ENCODE measurements at regions not wholly inside any gene's neighbourhood (a gene's known extent, or its start where the extent isn't known, plus 50 kb on each side); places are given as distances from the start of the nearest gene placed in this dataset.
"Not testable (repeated sequence)": the region's sequence is repeated elsewhere in the genome, so short reads cannot be mapped to it uniquely, and the experiment has no call there.

- DNase-seq (ENCODE audit: low spot score in 2 of 2); FAIRE-seq: not testable (repeated sequence)
Observed at GRCh38 chr2:194511070-194511469, 1146.0 kb upstream of the SLC39A10 start.

GRCh38 chr2:194504876-194505275 is 1152.2 kb upstream of the SLC39A10 start:
- DNase-seq (ENCODE audit: low spot score in 2 of 2); FAIRE-seq: not testable (repeated sequence)

DNA sequence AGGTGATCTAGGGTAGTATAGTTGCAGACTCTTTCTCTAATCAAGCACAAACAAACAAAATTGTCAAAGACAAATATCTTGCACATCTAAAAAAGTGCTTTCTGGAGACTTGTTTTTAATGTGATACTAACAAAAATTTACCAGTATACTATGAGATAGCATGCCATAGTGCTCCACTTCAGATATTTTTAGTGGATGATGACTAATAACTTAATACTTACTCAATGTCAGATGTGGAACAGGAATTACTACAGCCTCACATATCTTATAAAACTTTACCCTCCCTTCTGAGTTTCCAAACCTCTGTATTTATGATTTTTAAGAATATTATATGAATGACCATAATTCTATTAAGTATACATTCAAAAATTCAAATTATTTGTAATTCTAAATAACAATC is 1162.0 kb upstream of the SLC39A10 start:
- FAIRE-seq, result no peak
- no peak for DNase-seq (ENCODE audit: low spot score in 2 of 2)

GRCh38 chr2:194494401-194494800 is 1162.6 kb upstream of the SLC39A10 start:
- DNase-seq (ENCODE audit: low spot score in 2 of 2) (no peak), FAIRE-seq (no peak)

- no peak for DNase-seq (ENCODE audit: low spot score in 2 of 2)
- FAIRE-seq, result no peak
Observed at GRCh38 chr2:194491409-194492115, 1165.5 kb upstream of the SLC39A10 start.

DNA sequence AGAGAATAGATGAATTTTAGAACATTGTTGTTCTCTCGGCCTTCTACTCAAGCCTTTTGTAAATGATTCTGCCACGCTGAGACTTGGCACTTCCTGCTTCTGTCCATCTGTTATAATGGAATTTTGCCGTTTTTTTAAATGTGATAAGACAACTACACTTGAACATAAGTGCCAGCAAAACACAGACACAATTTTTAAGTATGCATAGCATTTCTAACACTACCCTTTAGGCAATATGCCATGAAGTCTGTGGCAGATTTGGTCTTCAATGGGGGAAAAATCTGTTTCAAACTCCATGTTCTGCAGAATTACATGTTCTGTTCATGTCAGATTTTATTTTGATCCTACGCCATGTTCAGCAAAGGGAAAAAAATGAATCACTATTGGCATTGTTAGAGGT is 1170.7 kb upstream of the SLC39A10 start:
- FAIRE-seq (no peak), DNase-seq (ENCODE audit: low spot score in 2 of 2) (no peak)

DNA sequence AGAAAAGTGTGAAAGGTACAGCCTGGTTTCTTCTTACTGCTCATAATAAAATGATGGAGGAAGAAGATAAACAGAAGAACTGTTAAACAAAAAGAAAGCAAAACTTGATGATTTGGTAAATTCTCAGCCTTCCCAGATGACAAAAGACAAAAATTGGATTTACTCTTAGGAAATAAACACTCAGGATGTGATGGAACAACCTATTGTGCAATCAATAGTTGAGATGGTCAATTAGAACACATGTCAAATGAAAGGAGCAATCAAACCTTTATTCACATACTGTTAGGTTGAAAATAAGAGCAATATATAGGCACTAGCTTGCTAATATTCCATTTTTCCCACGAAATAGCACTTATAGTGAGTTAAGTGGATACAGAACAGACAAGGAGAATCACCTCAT is 1174.0 kb upstream of the SLC39A10 start:
- DNase-seq (ENCODE audit: low spot score in 2 of 2) (no peak), FAIRE-seq (no peak)

DNA sequence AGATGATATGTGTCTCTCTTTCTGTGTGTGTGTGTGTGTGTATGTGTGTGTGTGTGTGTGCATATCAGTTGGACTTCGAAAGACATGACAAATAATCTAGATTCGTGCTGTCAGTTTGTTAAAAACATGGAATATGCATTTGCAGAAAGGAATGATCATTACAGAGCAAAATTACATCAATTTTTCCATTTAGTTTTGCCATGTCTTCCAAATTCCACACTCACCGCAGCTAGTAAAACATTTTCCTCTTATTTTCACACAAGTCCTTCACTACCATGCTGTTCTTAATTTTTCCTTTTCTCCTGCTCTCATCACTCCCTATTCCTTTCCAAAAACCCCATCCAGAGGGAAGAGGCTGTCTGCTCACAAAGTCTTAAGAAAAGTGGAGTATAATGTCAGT is 1191.4 kb upstream of the SLC39A10 start:
- DNase-seq (ENCODE audit: low spot score in 2 of 2), result no peak
- no peak for FAIRE-seq

- DNase-seq (ENCODE audit: low spot score in 2 of 2), result no peak
- FAIRE-seq, result no peak
Observed at GRCh38 chr2:194464964-194465638, 1191.9 kb upstream of the SLC39A10 start.

GRCh38 chr2:194462883-194463282 is 1194.1 kb upstream of the SLC39A10 start:
- not testable (repeated sequence) for FAIRE-seq; DNase-seq (ENCODE audit: low spot score in 2 of 2)

GRCh38 chr2:194455358-194455757 is 1201.7 kb upstream of the SLC39A10 start:
- FAIRE-seq, result no peak

GRCh38 chr2:194452504-194452903 is 1204.5 kb upstream of the SLC39A10 start:
- FAIRE-seq, result no peak
- DNase-seq (ENCODE audit: low spot score in 2 of 2), result no peak

More at GRCh38 chr2:194455358-194455757, 1201.7 kb upstream of the SLC39A10 start:
- no peak for DNase-seq (ENCODE audit: low spot score in 2 of 2)

DNA sequence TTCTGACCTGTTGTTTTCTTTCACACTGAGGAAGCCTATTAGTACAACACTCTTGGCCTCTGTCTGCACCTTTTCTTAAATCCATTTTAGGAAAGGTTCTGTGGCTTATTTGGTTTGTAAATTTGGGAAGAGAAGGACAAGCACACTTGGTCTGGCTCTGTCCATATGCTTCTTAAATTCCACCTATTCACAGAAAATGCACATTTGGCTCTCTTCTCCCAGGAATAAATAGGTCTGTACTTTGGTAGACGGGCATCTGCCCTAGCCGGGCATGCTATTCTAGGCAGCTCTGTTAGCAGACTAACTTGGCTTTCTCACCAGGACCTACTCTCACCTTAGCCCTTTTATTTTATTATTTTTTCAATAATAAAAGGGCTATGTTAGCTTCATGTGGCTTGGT is 1211.8 kb upstream of the SLC39A10 start:
- DNase-seq (ENCODE audit: low spot score in 2 of 2), result no peak

DNA sequence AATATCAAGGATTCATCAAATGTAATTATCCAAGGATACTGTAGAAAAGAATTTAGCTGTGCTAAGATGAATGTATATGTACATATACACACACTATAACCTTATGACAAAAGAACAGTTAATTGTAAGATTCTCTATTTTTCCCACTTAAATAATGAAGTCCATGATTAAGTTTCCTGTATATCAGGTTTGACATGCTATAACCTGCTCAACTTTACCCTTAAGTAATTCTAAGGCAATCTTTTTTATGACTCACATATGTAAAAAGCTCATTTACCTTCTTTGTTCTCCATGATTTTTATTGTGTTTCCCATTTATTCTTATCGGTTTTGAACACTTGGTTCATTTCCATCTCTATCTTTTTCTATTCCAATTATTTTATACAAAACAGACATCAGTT is 1213.1 kb upstream of the SLC39A10 start:
- FAIRE-seq (no peak), DNase-seq (ENCODE audit: low spot score in 2 of 2) (no peak)

More for the DNA sequence above, 1211.8 kb upstream of the SLC39A10 start:
- no peak for FAIRE-seq

DNA sequence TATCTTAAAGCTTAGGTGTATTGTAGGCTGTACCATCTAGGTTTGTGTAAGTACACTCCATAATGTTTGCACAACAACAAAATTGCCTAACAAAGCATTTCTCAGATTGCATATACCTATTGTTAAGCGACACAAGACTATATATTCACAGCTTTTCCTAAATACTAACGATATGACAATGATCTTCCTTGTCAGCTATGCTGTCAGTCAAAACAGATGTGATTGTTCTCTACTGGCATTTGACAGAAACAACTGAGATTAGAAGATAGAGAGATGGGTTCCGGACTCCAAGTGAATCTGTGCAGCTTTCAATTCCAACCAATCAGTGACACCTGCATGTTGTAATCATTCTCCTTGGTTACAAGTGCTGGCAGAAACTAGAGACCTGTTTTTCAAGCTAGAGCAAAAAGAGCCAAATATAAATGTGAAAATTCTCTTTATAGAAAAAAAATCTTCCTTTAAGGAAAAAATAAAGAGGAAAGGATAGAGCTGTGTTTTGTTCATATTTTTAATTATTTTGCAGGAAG is 1232.3 kb upstream of the SLC39A10 start:
- FAIRE-seq (no peak), DNase-seq (ENCODE audit: low spot score in 2 of 2) (no peak)

GRCh38 chr2:194411221-194411620 is 1245.8 kb upstream of the SLC39A10 start:
- DNase-seq (ENCODE audit: low spot score in 2 of 2), result no peak
- no peak for FAIRE-seq

- DNase-seq (ENCODE audit: low spot score in 2 of 2) (no peak), FAIRE-seq (no peak)
Observed at GRCh38 chr2:194395818-194396217, 1261.2 kb upstream of the SLC39A10 start.

DNA sequence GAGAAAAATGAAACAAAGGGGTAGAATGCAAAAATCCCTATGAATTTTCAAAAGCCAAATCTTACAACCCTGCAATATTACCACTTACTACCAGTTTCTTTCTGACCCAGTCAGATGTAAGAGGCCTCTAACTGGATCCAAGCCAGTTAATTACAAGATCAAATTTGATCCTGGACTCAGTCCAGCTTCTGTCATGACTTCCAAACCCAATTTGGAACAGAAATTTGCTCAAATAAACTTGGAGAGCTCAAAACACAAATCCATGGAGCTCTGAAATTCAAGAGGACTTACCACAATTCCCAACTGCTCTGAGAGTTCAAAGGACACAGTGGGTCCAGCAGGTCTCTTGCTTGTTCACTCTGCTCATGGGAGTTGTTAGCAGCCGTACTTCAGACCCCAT is 1271.7 kb upstream of the SLC39A10 start:
- DNase-seq (ENCODE audit: low spot score in 2 of 2) (no peak), FAIRE-seq (no peak)

GRCh38 chr2:194383401-194383800 is 1273.6 kb upstream of the SLC39A10 start:
- FAIRE-seq, result no peak
- no peak for DNase-seq (ENCODE audit: low spot score in 2 of 2)

DNA sequence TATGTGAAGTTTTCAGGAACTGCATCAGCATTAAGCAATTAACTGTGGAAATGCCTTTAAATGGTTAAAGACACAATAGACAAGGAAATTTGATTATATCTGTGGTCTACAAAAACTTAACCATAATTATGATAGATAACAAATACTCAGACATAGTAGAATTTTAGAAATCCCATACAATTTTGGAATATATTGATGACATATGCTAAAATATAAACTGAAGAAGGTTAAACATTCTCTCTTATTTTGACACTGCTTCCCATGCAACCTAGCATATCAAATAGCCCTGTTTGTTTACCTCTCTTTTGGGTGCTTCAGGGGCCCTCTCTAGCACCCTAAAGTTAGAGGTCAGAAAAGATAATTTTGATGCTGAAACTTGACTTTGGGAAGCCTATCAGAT is 1274.8 kb upstream of the SLC39A10 start:
- no peak for FAIRE-seq

GRCh38 chr2:194380011-194380410 is 1277.0 kb upstream of the SLC39A10 start:
- DNase-seq (ENCODE audit: low spot score in 2 of 2) (no peak), FAIRE-seq (no peak)

More for the DNA sequence above, 1274.8 kb upstream of the SLC39A10 start:
- no peak for DNase-seq (ENCODE audit: low spot score in 2 of 2)

DNA sequence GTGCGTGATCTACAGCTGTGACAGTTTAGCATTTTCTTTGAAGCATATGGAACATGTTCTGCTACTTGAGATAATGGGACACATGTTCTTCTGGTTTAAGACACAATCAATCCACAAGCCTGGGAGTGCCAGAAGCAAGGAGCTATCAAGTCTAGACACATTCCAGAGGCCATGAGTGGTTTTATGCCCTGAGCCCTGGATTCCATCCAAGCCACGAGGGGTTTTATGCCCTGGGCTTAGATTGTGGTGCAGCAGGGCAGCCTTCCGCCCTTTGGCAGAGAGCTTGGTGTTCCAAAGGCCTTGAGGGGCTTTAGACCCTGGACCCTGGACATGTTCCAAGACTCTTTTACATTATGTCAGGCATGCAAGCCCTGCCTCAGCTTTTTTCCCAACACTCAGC is 1289.6 kb upstream of the SLC39A10 start:
- FAIRE-seq; DNase-seq (ENCODE audit: low spot score in 2 of 2): not testable (repeated sequence)
